Caco-2 (cell line): ENCODE measurements at regions not wholly inside any gene's neighbourhood (a gene's known extent, or its start where the extent isn't known, plus 50 kb on each side); places are given as distances from the start of the nearest gene placed in this dataset.

Source experiments
- BruUV-seq: library from RNA; stranded (reverse); fragments of 400-500 nt; replicated peaks from 2 replicates; lab custom pipeline; 2021; lab: Mats Ljungman, UMichigan
- CTCF ChIA-PET: fragments of 300-600 bp; sonication (Branson Sonifier 250); formaldehyde crosslinking; loops from one replicate; lab custom pipeline; 2022; ENCODE audit warnings: antibody characterized with exemption; lab: Charles Lee
- POLR2A ChIA-PET: fragments of 300-600 bp; sonication (Branson Sonifier 250); formaldehyde crosslinking; loops from one replicate; lab custom pipeline; 2022; ENCODE audit warnings: antibody characterized with exemption; lab: Charles Lee
- DNase-seq, 2 experiments: peaks; one replicate each; pipeline versions ENCODE4 v3.0.0 to v3.0.0-alpha.2; 2020 to 2022
- H3K27me3 ChIP-seq: replicated peaks from 2 replicates; pipeline ENCODE4 v1.6.0; 2011; ENCODE audit warnings: low read length; ENCODE audit not compliant: control insufficient read depth, insufficient read depth
- H3K36me3 ChIP-seq: 2 replicates; pipeline ENCODE4 v1.5.1; 2011; ENCODE audit warnings: low read length; ENCODE audit not compliant: control insufficient read depth, insufficient read depth
- H3K4me1 ChIP-seq: fragments of 250-450 bp; sonication (Bioruptor Pico); 2 replicates; pipeline ENCODE4 v1.5.1; 2020; ENCODE audit warnings: mild to moderate bottlenecking
- H3K4me3 ChIP-seq: 2 replicates; pipeline ENCODE4 v1.5.1; 2011; ENCODE audit warnings: low read depth, mild to moderate bottlenecking, control low read depth, low read length
- H3K9me3 ChIP-seq: fragments of 250-450 bp; sonication (Bioruptor Pico); 2 replicates; pipeline ENCODE4 v1.5.1; 2020; ENCODE audit warnings: mild to moderate bottlenecking, moderate library complexity
- H3K27ac Mint-ChIP-seq: one replicate; pipeline ENCODE4 v1.8.0; 2022; ENCODE audit warnings: mixed read lengths; ENCODE audit not compliant: unreplicated experiment
- H3K27me3 Mint-ChIP-seq: one replicate; pipeline ENCODE4 v1.8.0; 2022; ENCODE audit warnings: mixed read lengths; ENCODE audit not compliant: insufficient read depth, unreplicated experiment
- H3K36me3 Mint-ChIP-seq: one replicate; pipeline ENCODE4 v1.8.0; 2022; ENCODE audit warnings: mild to moderate bottlenecking, mixed read lengths; ENCODE audit not compliant: insufficient read depth, unreplicated experiment
- H3K4me1 Mint-ChIP-seq: one replicate; pipeline ENCODE4 v1.8.0; 2022; ENCODE audit warnings: low read depth, mixed read lengths; ENCODE audit not compliant: unreplicated experiment
- H3K4me3 Mint-ChIP-seq: one replicate; pipeline ENCODE4 v1.8.0; 2022; ENCODE audit warnings: mild to moderate bottlenecking, moderate library complexity, mixed read lengths; ENCODE audit not compliant: unreplicated experiment
- H3K9me3 Mint-ChIP-seq: one replicate; pipeline ENCODE4 v1.8.0; 2022; ENCODE audit warnings: mixed read lengths; ENCODE audit not compliant: unreplicated experiment
- intact Hi-C: fragments of 100-400 bp; cut with micrococcal nuclease; formaldehyde crosslinking; loops from one replicate; pipeline ENCODE4 v1.10.0; 2022; ENCODE audit not compliant: unreplicated experiment
- TF ChIP-seq, protein P1 (sequence below), 2 experiments: fragments of 200-600 bp in 1 of 2; IDR thresholded peaks; 1 replicate in 1 of 2; 2 replicates in 1 of 2; pipeline versions ENCODE4 v1.5.1 to v1.8.0; 2011 to 2022; ENCODE audit warnings: antibody characterized with exemption in 1 of 2, control low read depth in 1 of 2, inconsistent platforms in 1 of 2, low read depth in 1 of 2, low read length in 1 of 2, mild to moderate bottlenecking in 1 of 2, moderate library complexity in 1 of 2; ENCODE audit not compliant: insufficient read depth in 1 of 2, severe bottlenecking in 1 of 2, unreplicated experiment in 1 of 2

DNA sequence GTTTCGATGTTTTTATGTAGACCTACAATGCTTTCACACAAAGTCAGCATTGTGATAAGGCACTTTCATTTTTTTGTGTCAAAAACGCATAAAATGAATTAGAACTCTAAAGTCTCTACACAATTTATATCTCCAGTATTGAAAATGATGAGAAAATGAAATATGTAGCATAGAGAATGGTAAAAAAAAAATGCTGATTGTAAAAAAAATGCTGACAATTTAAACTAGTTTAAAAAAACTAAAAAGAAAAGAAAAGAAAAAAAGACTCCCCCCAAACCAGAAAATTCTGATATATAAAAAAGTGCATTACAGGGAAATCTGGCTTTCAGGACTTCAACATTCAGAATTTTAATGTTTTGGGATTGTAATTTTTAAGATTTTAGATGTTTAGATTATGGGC, 148.1 kb downstream of the FZD1 start:
- Mint-ChIP-seq H3K36me3 (no peaks in the 10 kb centered on the region), H3K27ac (no peak overlapping the region), H3K27me3 (peaks cover 14% of the 10 kb centered on the region), H3K9me3 (no peaks in the 10 kb centered on the region), H3K4me1 (no peaks in the 10 kb centered on the region), H3K4me3 (no peak overlapping the region)
- intact Hi-C loops: no loop called here
- POLR2A ChIA-PET: no interaction called here
- Histone ChIP-seq H3K27me3 (no peaks in the 10 kb centered on the region; the same call in 1 of the 2 replicates), H3K9me3 (no peaks in the 10 kb centered on the region), H3K4me1 (no peaks in the 10 kb centered on the region), H3K36me3 (no peaks in the 10 kb centered on the region), H3K4me3 (no peak overlapping the region)
- DNase-seq: no peak
- CTCF ChIA-PET: no interaction called here
- BruUV-seq: no TSS peak
- TF ChIP-seq, protein P1, sequence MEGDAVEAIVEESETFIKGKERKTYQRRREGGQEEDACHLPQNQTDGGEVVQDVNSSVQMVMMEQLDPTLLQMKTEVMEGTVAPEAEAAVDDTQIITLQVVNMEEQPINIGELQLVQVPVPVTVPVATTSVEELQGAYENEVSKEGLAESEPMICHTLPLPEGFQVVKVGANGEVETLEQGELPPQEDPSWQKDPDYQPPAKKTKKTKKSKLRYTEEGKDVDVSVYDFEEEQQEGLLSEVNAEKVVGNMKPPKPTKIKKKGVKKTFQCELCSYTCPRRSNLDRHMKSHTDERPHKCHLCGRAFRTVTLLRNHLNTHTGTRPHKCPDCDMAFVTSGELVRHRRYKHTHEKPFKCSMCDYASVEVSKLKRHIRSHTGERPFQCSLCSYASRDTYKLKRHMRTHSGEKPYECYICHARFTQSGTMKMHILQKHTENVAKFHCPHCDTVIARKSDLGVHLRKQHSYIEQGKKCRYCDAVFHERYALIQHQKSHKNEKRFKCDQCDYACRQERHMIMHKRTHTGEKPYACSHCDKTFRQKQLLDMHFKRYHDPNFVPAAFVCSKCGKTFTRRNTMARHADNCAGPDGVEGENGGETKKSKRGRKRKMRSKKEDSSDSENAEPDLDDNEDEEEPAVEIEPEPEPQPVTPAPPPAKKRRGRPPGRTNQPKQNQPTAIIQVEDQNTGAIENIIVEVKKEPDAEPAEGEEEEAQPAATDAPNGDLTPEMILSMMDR (IDR thresholded peaks at IDR 0.05; ENCODE audit: insufficient read depth in 1 of 2, low read depth in 1 of 2, low read length in 1 of 2, severe bottlenecking in 1 of 2, unreplicated experiment in 1 of 2): no peak

DNA sequence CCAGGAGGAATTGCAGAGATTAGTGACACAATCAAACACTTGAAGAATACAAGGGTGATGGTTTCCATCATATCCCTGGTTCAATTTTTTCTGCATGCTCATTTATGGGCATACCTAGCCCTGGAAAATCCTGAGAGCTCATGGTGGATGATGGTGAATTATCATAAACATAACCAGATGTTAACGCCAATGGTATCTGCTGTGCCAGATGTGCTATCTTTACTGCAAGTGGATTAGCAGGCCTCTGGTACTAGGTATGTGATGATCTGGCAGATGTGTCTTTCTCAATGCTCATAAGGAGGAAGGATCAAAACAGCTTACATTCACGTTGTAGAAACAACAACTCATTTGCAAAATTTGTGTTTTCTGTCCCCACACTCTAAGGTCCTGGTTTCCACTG, 150.5 kb downstream of the FZD1 start:
- POLR2A ChIA-PET: no interaction called here
- H3K27me3 Mint-ChIP-seq: peaks cover 17% of the 10 kb centered on the region
- no peaks in the 10 kb centered on the region for H3K4me1 ChIP-seq

DNA sequence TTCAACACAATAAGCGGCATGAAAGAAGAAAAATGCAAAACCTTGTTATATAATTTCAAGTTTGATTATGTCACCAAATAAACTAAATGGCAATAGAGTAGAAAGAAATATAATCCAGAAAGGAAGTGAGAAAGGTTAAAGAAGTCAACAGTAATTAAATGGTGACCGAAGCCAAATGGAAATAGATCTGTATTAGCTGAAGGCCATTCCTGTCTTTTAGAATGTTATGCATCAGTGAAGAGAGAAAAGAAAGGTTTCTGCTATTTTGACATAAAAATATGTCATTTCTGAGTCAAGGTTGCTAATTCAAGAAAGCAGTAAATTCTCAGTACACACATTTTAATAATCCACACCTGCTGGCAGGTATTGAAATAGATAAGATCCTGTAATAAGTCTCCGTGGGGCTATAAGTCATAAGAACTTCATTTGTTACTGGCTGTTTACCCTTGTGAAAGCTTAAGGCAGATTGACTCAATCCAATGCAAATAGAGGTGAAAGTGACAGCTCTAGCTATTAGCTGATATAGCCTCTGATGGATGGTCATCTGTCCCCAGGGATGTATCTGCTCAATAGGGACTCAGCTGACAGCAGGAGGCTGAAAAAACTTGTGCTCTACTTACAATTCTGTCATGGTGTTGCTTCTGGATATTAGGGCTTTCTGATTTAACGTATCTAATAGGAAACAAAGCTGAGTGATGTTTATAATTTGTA, 152.1 kb downstream of the FZD1 start:
- POLR2A ChIA-PET: no interaction called here
- peaks cover 13% of the 10 kb centered on the region for H3K27me3 Mint-ChIP-seq
- no peak overlapping the region for H3K4me3 ChIP-seq

More for the DNA sequence above, 150.5 kb downstream of the FZD1 start:
- H3K36me3 Mint-ChIP-seq: no peaks in the 10 kb centered on the region
- CTCF ChIA-PET: no interaction called here
- Histone ChIP-seq H3K27me3 (no peaks in the 10 kb centered on the region; the same call in 1 of the 2 replicates), H3K9me3 (no peaks in the 10 kb centered on the region), H3K36me3 (no peaks in the 10 kb centered on the region), H3K4me3 (no peak overlapping the region)
- H3K27ac Mint-ChIP-seq: no peak overlapping the region
- TF ChIP-seq, protein P1 (IDR thresholded peaks at IDR 0.05; ENCODE audit: insufficient read depth in 1 of 2, low read depth in 1 of 2, low read length in 1 of 2, severe bottlenecking in 1 of 2, unreplicated experiment in 1 of 2): no peak
- intact Hi-C loops: no loop called here
- no peak overlapping the region for H3K4me3 Mint-ChIP-seq
- no peak for DNase-seq
- no peaks in the 10 kb centered on the region for H3K9me3 Mint-ChIP-seq
- BruUV-seq: no TSS peak
- no peaks in the 10 kb centered on the region for H3K4me1 Mint-ChIP-seq

More for the DNA sequence above, 152.1 kb downstream of the FZD1 start:
- CTCF ChIA-PET: no interaction called here
- intact Hi-C loops: no loop called here
- Histone ChIP-seq H3K4me1 (no peaks in the 10 kb centered on the region), H3K36me3 (no peaks in the 10 kb centered on the region), H3K27me3 (no peaks in the 10 kb centered on the region; the same call in 1 of the 2 replicates), H3K9me3 (no peaks in the 10 kb centered on the region)
- DNase-seq: no peak
- BruUV-seq: no TSS peak
- Mint-ChIP-seq H3K27ac (no peak overlapping the region), H3K4me1 (no peaks in the 10 kb centered on the region), H3K9me3 (no peaks in the 10 kb centered on the region), H3K4me3 (no peak overlapping the region), H3K36me3 (no peaks in the 10 kb centered on the region)
- TF ChIP-seq, protein P1 (IDR thresholded peaks at IDR 0.05; ENCODE audit: insufficient read depth in 1 of 2, low read depth in 1 of 2, low read length in 1 of 2, severe bottlenecking in 1 of 2, unreplicated experiment in 1 of 2): no peak
